ENCODE measurements at regions not wholly inside any gene's neighbourhood (a gene's known extent, or its start where the extent isn't known, plus 50 kb on each side); places are given as distances from the start of the nearest gene placed in this dataset.

- ATAC-seq (no peak), DNase-seq (ENCODE audit: low spot score in 2 of 2) (no peak)
- Mint-ChIP-seq H3K4me1 (no peaks in the 10 kb centered on the region), H3K9me3 (no peaks in the 10 kb centered on the region), H3K4me3 (no peak overlapping the region), H3K36me3 (no peaks in the 10 kb centered on the region), H3K27ac (no peak overlapping the region)
Observed at GRCh38 chr21:26784974-26785373, 60.2 kb downstream of the ADAMTS1 start.

- ATAC-seq (no peak), DNase-seq (ENCODE audit: low spot score in 2 of 2) (no peak)
- no peak overlapping the region for H3K27ac Mint-ChIP-seq
- H3K4me1 Mint-ChIP-seq: no peaks in the 10 kb centered on the region
- no peak overlapping the region for H3K4me3 Mint-ChIP-seq
- no peaks in the 10 kb centered on the region for H3K9me3 Mint-ChIP-seq
- no peaks in the 10 kb centered on the region for H3K36me3 Mint-ChIP-seq
Observed at GRCh38 chr21:26783466-26784195, 61.6 kb downstream of the ADAMTS1 start.

GRCh38 chr21:26782747-26783146, 62.5 kb downstream of the ADAMTS1 start:
- Mint-ChIP-seq H3K9me3 (no peaks in the 10 kb centered on the region), H3K36me3 (no peaks in the 10 kb centered on the region), H3K4me3 (no peak overlapping the region), H3K4me1 (no peaks in the 10 kb centered on the region), H3K27ac (no peak overlapping the region)
- ATAC-seq (no peak), DNase-seq (ENCODE audit: low spot score in 2 of 2) (no peak)

GRCh38 chr21:26782331-26782730, 62.9 kb downstream of the ADAMTS1 start:
- no peaks in the 10 kb centered on the region for H3K36me3 Mint-ChIP-seq
- no peak for DNase-seq (ENCODE audit: low spot score in 2 of 2)
- no peak overlapping the region for H3K27ac Mint-ChIP-seq
- no peaks in the 10 kb centered on the region for H3K4me1 Mint-ChIP-seq
- H3K9me3 Mint-ChIP-seq: no peaks in the 10 kb centered on the region
- no peak overlapping the region for H3K4me3 Mint-ChIP-seq
- ATAC-seq: no peak

- no peak for DNase-seq (ENCODE audit: low spot score in 2 of 2)
- Mint-ChIP-seq H3K36me3 (no peaks in the 10 kb centered on the region), H3K9me3 (no peaks in the 10 kb centered on the region), H3K4me3 (no peak overlapping the region), H3K4me1 (no peaks in the 10 kb centered on the region), H3K27ac (no peak overlapping the region)
- ATAC-seq: no peak
Observed at GRCh38 chr21:26781331-26781730, 63.9 kb downstream of the ADAMTS1 start.

- Mint-ChIP-seq H3K4me1 (no peaks in the 10 kb centered on the region), H3K4me3 (no peak overlapping the region), H3K27ac (no peak overlapping the region), H3K9me3 (no peaks in the 10 kb centered on the region), H3K36me3 (no peaks in the 10 kb centered on the region)
- no peak for ATAC-seq
- no peak for DNase-seq (ENCODE audit: low spot score in 2 of 2)
Observed at GRCh38 chr21:26777166-26777565, 68.0 kb downstream of the ADAMTS1 start.

GRCh38 chr21:26776310-26777021, 68.7 kb downstream of the ADAMTS1 start:
- H3K4me3 Mint-ChIP-seq: no peak overlapping the region
- no peak for ATAC-seq

GRCh38 chr21:26773058-26773457, 72.2 kb downstream of the ADAMTS1 start:
- ATAC-seq (no peak), DNase-seq (ENCODE audit: low spot score in 2 of 2) (no peak)
- Mint-ChIP-seq H3K36me3 (no peaks in the 10 kb centered on the region), H3K4me3 (no peak overlapping the region), H3K9me3 (no peaks in the 10 kb centered on the region), H3K27ac (no peak overlapping the region), H3K4me1 (no peaks in the 10 kb centered on the region)

More at GRCh38 chr21:26776310-26777021, 68.7 kb downstream of the ADAMTS1 start:
- Mint-ChIP-seq H3K4me1 (no peaks in the 10 kb centered on the region), H3K27ac (no peak overlapping the region), H3K9me3 (no peaks in the 10 kb centered on the region), H3K36me3 (no peaks in the 10 kb centered on the region)
- no peak for DNase-seq (ENCODE audit: low spot score in 2 of 2)

- no peak for DNase-seq (ENCODE audit: low spot score in 2 of 2)
- Mint-ChIP-seq H3K27ac (no peak overlapping the region), H3K9me3 (no peaks in the 10 kb centered on the region), H3K4me1 (no peaks in the 10 kb centered on the region), H3K36me3 (no peaks in the 10 kb centered on the region), H3K4me3 (no peak overlapping the region)
- ATAC-seq: no peak
Observed at GRCh38 chr21:26769613-26770188, 75.5 kb downstream of the ADAMTS1 start.

- DNase-seq (ENCODE audit: low spot score in 2 of 2) (no peak), ATAC-seq (no peak)
- Mint-ChIP-seq H3K9me3 (no peaks in the 10 kb centered on the region), H3K27ac (no peak overlapping the region), H3K36me3 (no peaks in the 10 kb centered on the region), H3K4me1 (no peaks in the 10 kb centered on the region), H3K4me3 (no peak overlapping the region)
Observed at GRCh38 chr21:26766826-26767325, 78.3 kb downstream of the ADAMTS1 start.

- Mint-ChIP-seq H3K4me3 (no peak overlapping the region), H3K9me3 (peaks cover 6% of the 10 kb centered on the region), H3K4me1 (no peaks in the 10 kb centered on the region), H3K36me3 (no peaks in the 10 kb centered on the region), H3K27ac (no peak overlapping the region)
- DNase-seq (ENCODE audit: low spot score in 2 of 2) (no peak), ATAC-seq (no peak)
Observed at GRCh38 chr21:26761174-26761915, 83.9 kb downstream of the ADAMTS1 start.

GRCh38 chr21:26759731-26760130, 85.5 kb downstream of the ADAMTS1 start:
- Mint-ChIP-seq H3K36me3 (no peaks in the 10 kb centered on the region), H3K9me3 (peaks cover 6% of the 10 kb centered on the region), H3K4me1 (no peaks in the 10 kb centered on the region), H3K4me3 (no peak overlapping the region), H3K27ac (no peak overlapping the region)
- ATAC-seq (no peak), DNase-seq (ENCODE audit: low spot score in 2 of 2) (no peak)

GRCh38 chr21:26758083-26758880, 86.9 kb downstream of the ADAMTS1 start:
- Mint-ChIP-seq H3K4me3 (no peak overlapping the region), H3K4me1 (no peaks in the 10 kb centered on the region), H3K36me3 (no peaks in the 10 kb centered on the region), H3K27ac (no peak overlapping the region), H3K9me3 (peaks cover 6% of the 10 kb centered on the region)
- ATAC-seq: no peak
- DNase-seq (ENCODE audit: low spot score in 2 of 2): no peak

GRCh38 chr21:26756491-26757159, 88.6 kb downstream of the ADAMTS1 start:
- Mint-ChIP-seq H3K36me3 (no peaks in the 10 kb centered on the region), H3K9me3 (peaks cover 5% of the 10 kb centered on the region)

More at GRCh38 chr21:26756491-26757159, 88.6 kb downstream of the ADAMTS1 start:
- Mint-ChIP-seq H3K4me1 (no peaks in the 10 kb centered on the region), H3K4me3 (no peak overlapping the region), H3K27ac (no peak overlapping the region)
- ATAC-seq (no peak), DNase-seq (ENCODE audit: low spot score in 2 of 2) (no peak)

Measured in stimulated activated effector memory CD8-positive, alpha-beta T cell treated with anti-CD3 and anti-CD28 coated beads, Interleukin-12 subunit alpha, Interleukin-12 subunit beta, amount 100 ng/mL, for 72 hours (primary cell).